GM23338 (cell line): ENCODE measurements at regions not wholly inside any gene's neighbourhood (a gene's known extent, or its start where the extent isn't known, plus 50 kb on each side); places are given as distances from the start of the nearest gene placed in this dataset.

ENCODE experiments used
- ATAC-seq: fragments of 200-7000 bp; cut with Tn5 transposase; 3 replicates; pipeline ENCODE4 v1.9.1; 2020
- DNase-seq: peaks from one replicate; pipeline ENCODE4 v3.0.0-alpha.2; 2015; ENCODE audit warnings: low spot score
- H2AFZ ChIP-seq: fragments of 200-600 bp; sonication (generic); 2 replicates; pipeline ENCODE4 v1.8.0; 2016; ENCODE audit warnings: antibody characterized with exemption, mild to moderate bottlenecking, moderate library complexity
- H3F3A ChIP-seq: fragments of 200-600 bp; sonication (generic); replicated peaks from 2 replicates; pipeline ENCODE4 v1.8.0; 2017; ENCODE audit warnings: antibody characterized with exemption, mixed run types, low read depth
- H3K27ac ChIP-seq: fragments of 200-600 bp; sonication (generic); 2 replicates; pipeline ENCODE4 v1.6.1; 2016; ENCODE audit warnings: low read depth
- H3K27me3 ChIP-seq: fragments of 200-600 bp; sonication (generic); 2 replicates; pipeline ENCODE4 v1.8.0; 2016; ENCODE audit warnings: mild to moderate bottlenecking, mixed run types, moderate library complexity; ENCODE audit not compliant: insufficient read depth
- H3K36me3 ChIP-seq: fragments of 200-600 bp; sonication (generic); 2 replicates; pipeline ENCODE4 v1.8.0; 2016; ENCODE audit warnings: mild to moderate bottlenecking; ENCODE audit not compliant: insufficient read depth
- H3K4me1 ChIP-seq: fragments of 200-600 bp; sonication (generic); 2 replicates; pipeline ENCODE4 v1.8.0; 2016; ENCODE audit warnings: mild to moderate bottlenecking, moderate library complexity; ENCODE audit not compliant: insufficient read depth
- H3K4me2 ChIP-seq: fragments of 200-600 bp; sonication (generic); 2 replicates; pipeline ENCODE4 v1.7.1; 2017; ENCODE audit warnings: mixed run types
- H3K4me3 ChIP-seq: fragments of 200-600 bp; sonication (generic); 2 replicates; pipeline ENCODE4 v1.6.1; 2016; ENCODE audit warnings: mixed run types
- H3K79me2 ChIP-seq: fragments of 200-600 bp; sonication (generic); replicated peaks from 2 replicates; pipeline ENCODE4 v1.8.0; 2017; ENCODE audit warnings: mild to moderate bottlenecking; ENCODE audit not compliant: insufficient read depth
- H3K9me2 ChIP-seq: fragments of 200-600 bp; sonication (generic); 2 replicates; pipeline ENCODE4 v1.8.0; 2017; ENCODE audit not compliant: insufficient read depth
- H4K20me1 ChIP-seq: fragments of 200-600 bp; sonication (generic); replicated peaks from 2 replicates; pipeline ENCODE4 v1.8.0; 2017; ENCODE audit warnings: mild to moderate bottlenecking; ENCODE audit not compliant: insufficient read depth
- H3K27ac Mint-ChIP-seq: 2 replicates; pipeline ENCODE4 v1.8.0; 2020; ENCODE audit warnings: inconsistent platforms, mild to moderate bottlenecking, moderate library complexity, mixed read lengths
- H3K27me3 Mint-ChIP-seq: 3 replicates; pipeline ENCODE4 v1.8.0; 2022; ENCODE audit warnings: low read depth, mild to moderate bottlenecking, moderate library complexity, mixed read lengths, inconsistent platforms; ENCODE audit not compliant: insufficient read depth, poor library complexity
- H3K36me3 Mint-ChIP-seq: 3 replicates; pipeline ENCODE4 v1.8.0; 2021; ENCODE audit warnings: low read depth, mild to moderate bottlenecking, inconsistent platforms, moderate library complexity, mixed read lengths
- H3K4me1 Mint-ChIP-seq: 3 replicates; pipeline ENCODE4 v1.8.0; 2020; ENCODE audit warnings: mild to moderate bottlenecking, inconsistent platforms, mixed read lengths
- H3K4me3 Mint-ChIP-seq: 3 replicates; pipeline ENCODE4 v1.8.0; 2021; ENCODE audit warnings: moderate library complexity, mild to moderate bottlenecking, inconsistent platforms, mixed read lengths
- H3K9me3 Mint-ChIP-seq: 3 replicates; pipeline ENCODE4 v1.8.0; 2020; ENCODE audit warnings: moderate library complexity, mild to moderate bottlenecking, inconsistent platforms, mixed read lengths
- CREB1 ChIP-seq: fragments of 250-450 bp; sonication (Bioruptor Pico); IDR thresholded peaks from 2 replicates; pipeline ENCODE4 v1.5.0; 2020; ENCODE audit warnings: low read depth, mild to moderate bottlenecking, moderate library complexity
- CTCF ChIP-seq, 2 experiments: fragments of 200-600 bp in 1 of 2; sonication (generic) in 1 of 2; conservative IDR thresholded peaks; 2 replicates each; pipeline versions ENCODE4 v1.5.1 to v1.6.1; 2016 to 2017; ENCODE audit warnings: antibody characterized with exemption in 2 of 2, low read depth in 2 of 2, mild to moderate bottlenecking in 2 of 2, moderate library complexity in 1 of 2
- ETS1 ChIP-seq: IDR thresholded peaks from 2 replicates; pipeline ENCODE4 v1.6.1; 2016; ENCODE audit warnings: antibody characterized with exemption
- EZH2phosphoT487 ChIP-seq: fragments of 200-600 bp; sonication (generic); IDR thresholded peaks from one replicate; pipeline ENCODE4 v1.8.1; 2018; ENCODE audit warnings: antibody characterized with exemption; ENCODE audit not compliant: unreplicated experiment
- NANOG ChIP-seq: IDR thresholded peaks from 2 replicates; pipeline ENCODE4 v1.6.1; 2016; ENCODE audit warnings: antibody characterized with exemption, borderline replicate concordance
- POLR2AphosphoS5 ChIP-seq: IDR thresholded peaks from 2 replicates; pipeline ENCODE4 v1.6.1; 2016; ENCODE audit warnings: antibody characterized with exemption, low read depth
- STAT1 ChIP-seq: IDR thresholded peaks from one replicate; pipeline ENCODE4 v1.6.1; 2016; ENCODE audit warnings: antibody characterized with exemption; ENCODE audit not compliant: unreplicated experiment
- ZNF462 ChIP-seq: fragments of 250-450 bp; sonication (Bioruptor Pico); IDR thresholded peaks from 2 replicates; pipeline ENCODE4 v1.5.0; 2020; ENCODE audit warnings: mild to moderate bottlenecking, moderate library complexity

- Mint-ChIP-seq H3K9me3 (no peaks in the 10 kb centered on the region), H3K27me3 (peaks cover 13% of the 10 kb centered on the region), H3K36me3 (no peaks in the 10 kb centered on the region), H3K4me1 (peaks cover 6% of the 10 kb centered on the region), H3K4me3 (no peak overlapping the region), H3K27ac (no peak overlapping the region)
- no peak for ATAC-seq
- Histone ChIP-seq H2AFZ (no peak overlapping the region), H3K27me3 (no peaks in the 10 kb centered on the region), H4K20me1 (no peaks in the 10 kb centered on the region), H3F3A (no peaks in the 10 kb centered on the region), H3K79me2 (no peaks in the 10 kb centered on the region), H3K36me3 (no peaks in the 10 kb centered on the region), H3K4me3 (no peak overlapping the region), H3K27ac (no peak overlapping the region), H3K4me1 (no peaks in the 10 kb centered on the region), H3K9me2 (peaks cover 4% of the 10 kb centered on the region; the same call in 1 of the 2 replicates), H3K4me2 (no peak overlapping the region)
- no peak for TF ChIP-seq NANOG
- TF ChIP-seq EZH2phosphoT487: no peak
- no peak for TF ChIP-seq ETS1
- no peak for TF ChIP-seq STAT1
- TF ChIP-seq CTCF (conservative IDR thresholded peaks at IDR 0.05; ENCODE audit: low read depth in 2 of 2): no peak
- TF ChIP-seq CREB1: no peak
- no peak for TF ChIP-seq ZNF462 (CRISPR knock-in tag)
- TF ChIP-seq POLR2AphosphoS5: no peak
- no peak for DNase-seq
Measured at GRCh38 chr11:135046556-135046955, 634.5 kb upstream of the B3GAT1 start.
